Karpas-422 (cell line): ENCODE measurements at regions not wholly inside any gene's neighbourhood (a gene's known extent, or its start where the extent isn't known, plus 50 kb on each side); places are given as distances from the start of the nearest gene placed in this dataset.
"Not testable (repeated sequence)": the region's sequence is repeated elsewhere in the genome, so short reads cannot be mapped to it uniquely, and the experiment has no call there.

Experiments used
- DNase-seq: peaks from one replicate; pipeline ENCODE4 v3.0.0-alpha.2; 2015
- H2AFZ ChIP-seq: fragments of 200-600 bp; sonication (generic); 2 replicates; pipeline ENCODE4 v1.6.1; 2014; ENCODE audit warnings: antibody characterized with exemption, low read length, mixed read lengths
- H3K27ac ChIP-seq: fragments of 200-600 bp; sonication (generic); 2 replicates; pipeline ENCODE4 v1.5.1; 2014; ENCODE audit warnings: mild to moderate bottlenecking, low read length, moderate library complexity
- H3K27me3 ChIP-seq: fragments of 200-600 bp; sonication (generic); 2 replicates; pipeline ENCODE4 v1.6.1; 2014; ENCODE audit warnings: low read length, mixed read lengths
- H3K36me3 ChIP-seq: fragments of 200-600 bp; sonication (generic); 2 replicates; pipeline ENCODE4 v1.6.1; 2014; ENCODE audit warnings: low read length, mixed read lengths; ENCODE audit not compliant: insufficient read depth
- H3K4me1 ChIP-seq: fragments of 200-600 bp; sonication (generic); 2 replicates; pipeline ENCODE4 v1.6.1; 2014; ENCODE audit warnings: mild to moderate bottlenecking, low read length, mixed read lengths
- H3K4me2 ChIP-seq: fragments of 200-600 bp; sonication (generic); 2 replicates; pipeline ENCODE4 v1.6.1; 2014; ENCODE audit warnings: low read length, low read depth, mild to moderate bottlenecking; ENCODE audit not compliant: poor library complexity, severe bottlenecking
- H3K4me3 ChIP-seq: fragments of 200-600 bp; sonication (generic); 2 replicates; pipeline ENCODE4 v1.5.1; 2014; ENCODE audit warnings: mild to moderate bottlenecking, antibody characterized with exemption, low read length, mixed read lengths
- H3K79me2 ChIP-seq: fragments of 200-600 bp; sonication (generic); 2 replicates; pipeline ENCODE4 v1.6.1; 2014; ENCODE audit warnings: mild to moderate bottlenecking, low read length, mixed read lengths
- H3K9ac ChIP-seq: fragments of 200-600 bp; sonication (generic); 2 replicates; pipeline ENCODE4 v1.6.0; 2014; ENCODE audit warnings: low read length
- H3K9me2 ChIP-seq: fragments of 200-600 bp; sonication (generic), shearing (Covaris generic); replicated peaks from 2 replicates; pipeline ENCODE4 v1.6.0; 2014; ENCODE audit warnings: mild to moderate bottlenecking, low read length, moderate library complexity; ENCODE audit not compliant: insufficient read depth
- H3K9me3 ChIP-seq: fragments of 300-700, 200-600 bp; sonication (generic); 2 replicates; pipeline ENCODE4 v1.6.1; 2014; ENCODE audit warnings: low read length, mixed read lengths
- H4K20me1 ChIP-seq: fragments of 200-600 bp; sonication (generic); 2 replicates; pipeline ENCODE4 v1.6.1; 2014; ENCODE audit warnings: mild to moderate bottlenecking, antibody characterized with exemption, low read length, low read depth; ENCODE audit not compliant: insufficient read depth

DNA sequence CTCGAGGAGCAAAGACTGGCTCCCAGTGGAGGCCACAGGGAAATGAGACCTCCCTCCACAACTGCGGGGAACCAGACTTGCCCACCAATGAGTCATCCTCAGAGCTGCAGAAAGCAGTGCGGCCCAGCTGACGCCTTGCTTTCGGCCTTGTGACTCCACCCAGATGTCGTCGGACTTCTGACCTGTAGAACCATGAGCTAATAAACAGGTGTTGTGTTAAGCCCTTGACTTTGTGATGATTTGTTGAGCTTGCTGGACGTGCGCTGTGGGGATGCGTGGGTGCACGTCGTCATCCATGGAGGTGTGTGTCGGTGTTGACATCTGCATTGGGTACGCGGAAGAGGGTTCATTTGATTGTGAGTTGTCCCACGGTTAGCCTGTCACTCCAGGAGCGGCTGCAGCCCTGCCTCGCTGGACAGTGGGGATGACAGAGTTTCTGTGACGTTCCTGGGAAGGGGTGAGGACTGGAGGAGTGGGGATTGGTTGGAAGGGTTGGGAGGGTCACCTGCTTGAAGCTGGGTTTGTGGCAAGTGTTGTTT is 154.1 kb downstream of the SH3BP4 start:
- Histone ChIP-seq H3K9me3 (no peaks in the 10 kb centered on the region), H3K27ac (no peak overlapping the region), H2AFZ (no peak overlapping the region)

GRCh38 chr2:235106874-235107639 is 155.2 kb downstream of the SH3BP4 start:
- no peak overlapping the region for H3K4me3 ChIP-seq
- H3K27me3 ChIP-seq: no peaks in the 10 kb centered on the region
- H3K36me3 ChIP-seq: no peaks in the 10 kb centered on the region
- H3K9me3 ChIP-seq: no peaks in the 10 kb centered on the region
- no peak overlapping the region for H3K4me2 ChIP-seq
- H3K9me2 ChIP-seq: no peaks in the 10 kb centered on the region
- H4K20me1 ChIP-seq: no peaks in the 10 kb centered on the region
- DNase-seq: peak; percentile 67
- no peaks in the 10 kb centered on the region for H3K4me1 ChIP-seq
- no peak overlapping the region for H3K27ac ChIP-seq
- no peak overlapping the region for H3K9ac ChIP-seq
- no peak overlapping the region for H2AFZ ChIP-seq
- H3K79me2 ChIP-seq: no peaks in the 10 kb centered on the region

More for the DNA sequence above, 154.1 kb downstream of the SH3BP4 start:
- H3K27me3 ChIP-seq: no peaks in the 10 kb centered on the region
- no peak overlapping the region for H3K9ac ChIP-seq
- no peak overlapping the region for H3K4me2 ChIP-seq
- H3K4me3 ChIP-seq: no peak overlapping the region
- H3K36me3 ChIP-seq: no peaks in the 10 kb centered on the region
- H4K20me1 ChIP-seq: no peaks in the 10 kb centered on the region
- no peaks in the 10 kb centered on the region for H3K9me2 ChIP-seq
- H3K4me1 ChIP-seq: no peaks in the 10 kb centered on the region
- DNase-seq: no peak
- H3K79me2 ChIP-seq: no peaks in the 10 kb centered on the region

GRCh38 chr2:235107640-235107951 is 155.8 kb downstream of the SH3BP4 start:
- Histone ChIP-seq H3K4me3 (no peak overlapping the region), H3K4me2 (no peak overlapping the region), H3K9ac (no peak overlapping the region), H3K27ac (no peak overlapping the region), H3K9me2 (no peaks in the 10 kb centered on the region), H3K27me3 (no peaks in the 10 kb centered on the region), H3K9me3 (no peaks in the 10 kb centered on the region), H3K36me3 (no peaks in the 10 kb centered on the region), H3K79me2 (no peaks in the 10 kb centered on the region), H3K4me1 (no peaks in the 10 kb centered on the region), H4K20me1 (no peaks in the 10 kb centered on the region), H2AFZ (no peak overlapping the region)
- no peak for DNase-seq

- not testable (repeated sequence) for H2AFZ ChIP-seq, H3K9ac ChIP-seq, H4K20me1 ChIP-seq
Observed at GRCh38 chr2:235109561-235109960, 157.7 kb downstream of the SH3BP4 start.

DNA sequence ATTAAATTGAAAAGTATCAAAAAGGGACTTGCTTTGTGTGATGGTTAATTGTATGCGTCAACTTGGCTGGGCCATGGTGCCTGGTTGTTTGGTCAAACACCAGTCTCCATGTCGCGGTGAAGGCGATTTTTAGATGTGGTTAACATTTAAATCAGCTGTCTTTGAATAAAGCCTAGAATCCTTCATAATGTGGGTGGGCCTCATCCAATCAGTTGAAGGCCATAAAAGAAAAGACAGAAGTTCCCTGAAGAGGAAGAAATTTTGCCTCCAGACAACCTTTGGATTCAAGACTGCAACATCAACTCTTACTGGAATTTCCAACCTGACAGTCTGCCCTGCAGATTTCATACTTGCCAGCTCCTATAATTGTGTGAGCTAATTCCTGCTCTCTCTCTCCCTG is 160.5 kb downstream of the SH3BP4 start:
- H3K4me2 ChIP-seq: no peak overlapping the region
- no peak overlapping the region for H2AFZ ChIP-seq
- H3K36me3 ChIP-seq: no peaks in the 10 kb centered on the region
- H3K79me2 ChIP-seq: no peaks in the 10 kb centered on the region
- H3K9me2 ChIP-seq: no peaks in the 10 kb centered on the region
- no peaks in the 10 kb centered on the region for H3K9me3 ChIP-seq
- no peaks in the 10 kb centered on the region for H4K20me1 ChIP-seq
- no peaks in the 10 kb centered on the region for H3K4me1 ChIP-seq
- no peak for DNase-seq
- H3K4me3 ChIP-seq: no peak overlapping the region
- no peak overlapping the region for H3K9ac ChIP-seq
- H3K27me3 ChIP-seq: no peaks in the 10 kb centered on the region
- no peak overlapping the region for H3K27ac ChIP-seq

More at GRCh38 chr2:235109561-235109960, 157.7 kb downstream of the SH3BP4 start:
- not testable (repeated sequence) for H3K36me3 ChIP-seq, DNase-seq, H3K9me3 ChIP-seq, H3K9me2 ChIP-seq, H3K4me3 ChIP-seq, H3K4me1 ChIP-seq, H3K79me2 ChIP-seq, H3K4me2 ChIP-seq, H3K27ac ChIP-seq, H3K27me3 ChIP-seq

DNA sequence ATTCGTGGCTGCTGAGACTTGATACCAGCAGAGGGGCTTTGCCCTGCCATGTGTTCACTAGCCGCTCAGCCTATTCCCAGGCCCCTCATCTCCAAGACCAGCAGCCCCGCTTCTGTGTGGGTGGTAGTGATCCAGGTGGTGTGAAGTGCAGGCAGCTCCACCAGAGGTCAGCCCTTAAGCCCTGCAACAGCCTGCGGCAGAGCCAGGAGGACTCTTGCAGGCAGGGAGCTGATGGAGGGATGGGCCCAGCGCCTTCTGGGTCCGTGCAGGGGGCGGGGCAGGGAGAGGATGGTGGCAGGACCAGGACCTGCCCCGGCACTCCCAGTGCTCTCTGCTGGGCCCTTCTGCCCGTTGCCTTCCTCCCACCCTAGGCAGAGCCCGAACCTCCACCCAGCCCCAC is 162.0 kb downstream of the SH3BP4 start:
- Histone ChIP-seq H3K4me2 (no peak overlapping the region), H3K9ac (no peak overlapping the region), H3K4me1 (no peaks in the 10 kb centered on the region), H3K9me2 (no peaks in the 10 kb centered on the region), H4K20me1 (no peaks in the 10 kb centered on the region), H2AFZ (no peak overlapping the region), H3K9me3 (no peaks in the 10 kb centered on the region), H3K36me3 (no peaks in the 10 kb centered on the region), H3K27me3 (no peaks in the 10 kb centered on the region), H3K4me3 (no peak overlapping the region), H3K27ac (no peak overlapping the region), H3K79me2 (no peaks in the 10 kb centered on the region)
- DNase-seq: no peak

- Histone ChIP-seq H3K4me2 (no peak overlapping the region), H3K27me3 (no peaks in the 10 kb centered on the region), H3K36me3 (no peaks in the 10 kb centered on the region), H3K9me2 (no peaks in the 10 kb centered on the region), H4K20me1 (no peaks in the 10 kb centered on the region), H3K79me2 (no peaks in the 10 kb centered on the region), H3K4me3 (no peak overlapping the region), H3K27ac (no peak overlapping the region), H3K4me1 (no peaks in the 10 kb centered on the region), H3K9ac (no peak overlapping the region), H3K9me3 (no peaks in the 10 kb centered on the region), H2AFZ (no peak overlapping the region)
- no peak for DNase-seq
Observed at GRCh38 chr2:235114286-235114685, 162.5 kb downstream of the SH3BP4 start.

DNA sequence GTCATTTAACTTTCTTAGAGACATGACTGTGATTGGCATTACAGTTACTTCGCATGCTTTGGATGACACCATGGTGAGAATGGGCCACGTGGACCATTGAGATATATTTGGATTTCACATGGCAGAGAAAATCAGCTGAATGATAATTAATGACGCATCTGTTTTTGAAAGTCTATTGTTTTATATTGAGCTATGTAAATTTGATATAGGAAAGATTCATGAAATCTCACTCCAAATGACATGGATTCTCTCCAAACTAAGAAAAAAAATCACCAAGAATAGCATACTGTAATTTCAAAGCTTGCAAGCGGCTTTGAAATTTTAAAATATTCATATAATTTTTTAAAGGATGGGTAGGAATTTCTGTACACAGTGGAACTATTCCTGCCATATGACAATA is 163.7 kb downstream of the SH3BP4 start:
- no peak for DNase-seq
- Histone ChIP-seq H4K20me1 (no peaks in the 10 kb centered on the region), H3K9me2 (no peaks in the 10 kb centered on the region), H3K4me2 (no peak overlapping the region), H3K4me3 (no peak overlapping the region), H2AFZ (no peak overlapping the region), H3K27me3 (no peaks in the 10 kb centered on the region), H3K4me1 (no peaks in the 10 kb centered on the region), H3K36me3 (no peaks in the 10 kb centered on the region), H3K9me3 (no peaks in the 10 kb centered on the region), H3K79me2 (no peaks in the 10 kb centered on the region), H3K9ac (no peak overlapping the region), H3K27ac (no peak overlapping the region)
